ENCODE measurements at regions not wholly inside any gene's neighbourhood (a gene's known extent, or its start where the extent isn't known, plus 50 kb on each side); places are given as distances from the start of the nearest gene placed in this dataset.

GRCh38 chr5:104751969-104752368 is 1189.4 kb upstream of the NUDT12 start:
- DNase-seq (ENCODE audit: low read depth), result no peak
- TF ChIP-seq CTCF (IDR thresholded peaks at IDR 0.05; ENCODE audit: insufficient read depth, low read length, poor library complexity, severe bottlenecking), result no peak

GRCh38 chr5:104739905-104740304 is 1177.3 kb upstream of the NUDT12 start:
- Histone ChIP-seq H3K36me3 (ENCODE audit: control insufficient read depth, insufficient read depth, low read length) (no peaks in the 10 kb centered on the region), H3K27me3 (ENCODE audit: control insufficient read depth, insufficient read depth, low read length) (no peaks in the 10 kb centered on the region), H3K4me3 (ENCODE audit: low read depth, low read length) (no peak overlapping the region)
- no peak for DNase-seq (ENCODE audit: low read depth)
- no peak for TF ChIP-seq CTCF (IDR thresholded peaks at IDR 0.05; ENCODE audit: insufficient read depth, low read length, poor library complexity, severe bottlenecking)

More at GRCh38 chr5:104751969-104752368, 1189.4 kb upstream of the NUDT12 start:
- Histone ChIP-seq H3K27me3 (ENCODE audit: control insufficient read depth, insufficient read depth, low read length) (no peaks in the 10 kb centered on the region), H3K4me3 (ENCODE audit: low read depth, low read length) (no peak overlapping the region), H3K36me3 (ENCODE audit: control insufficient read depth, insufficient read depth, low read length) (no peaks in the 10 kb centered on the region)

- TF ChIP-seq CTCF (IDR thresholded peaks at IDR 0.05; ENCODE audit: insufficient read depth, low read length, poor library complexity, severe bottlenecking), result no peak
- DNase-seq (ENCODE audit: low read depth), result no peak
- no peaks in the 10 kb centered on the region for H3K27me3 ChIP-seq (ENCODE audit: control insufficient read depth, insufficient read depth, low read length)
- H3K4me3 ChIP-seq (ENCODE audit: low read depth, low read length), result no peak overlapping the region
- H3K36me3 ChIP-seq (ENCODE audit: control insufficient read depth, insufficient read depth, low read length), result no peaks in the 10 kb centered on the region
Measured at GRCh38 chr5:104739503-104739902, 1176.9 kb upstream of the NUDT12 start.

- no peak for TF ChIP-seq CTCF (IDR thresholded peaks at IDR 0.05; ENCODE audit: insufficient read depth, low read length, poor library complexity, severe bottlenecking)
- no peaks in the 10 kb centered on the region for H3K36me3 ChIP-seq (ENCODE audit: control insufficient read depth, insufficient read depth, low read length)
- no peak overlapping the region for H3K4me3 ChIP-seq (ENCODE audit: low read depth, low read length)
- no peaks in the 10 kb centered on the region for H3K27me3 ChIP-seq (ENCODE audit: control insufficient read depth, insufficient read depth, low read length)
- no peak for DNase-seq (ENCODE audit: low read depth)
Measured at GRCh38 chr5:104736073-104736472, 1173.5 kb upstream of the NUDT12 start.

GRCh38 chr5:104734046-104734445 is 1171.5 kb upstream of the NUDT12 start:
- no peak for DNase-seq (ENCODE audit: low read depth)
- H3K36me3 ChIP-seq (ENCODE audit: control insufficient read depth, insufficient read depth, low read length), result no peaks in the 10 kb centered on the region
- no peak overlapping the region for H3K4me3 ChIP-seq (ENCODE audit: low read depth, low read length)
- H3K27me3 ChIP-seq (ENCODE audit: control insufficient read depth, insufficient read depth, low read length), result no peaks in the 10 kb centered on the region
- no peak for TF ChIP-seq CTCF (IDR thresholded peaks at IDR 0.05; ENCODE audit: insufficient read depth, low read length, poor library complexity, severe bottlenecking)

- no peak for TF ChIP-seq CTCF (IDR thresholded peaks at IDR 0.05; ENCODE audit: insufficient read depth, low read length, poor library complexity, severe bottlenecking)
- DNase-seq (ENCODE audit: low read depth), result no peak
- Histone ChIP-seq H3K36me3 (ENCODE audit: control insufficient read depth, insufficient read depth, low read length) (no peaks in the 10 kb centered on the region), H3K27me3 (ENCODE audit: control insufficient read depth, insufficient read depth, low read length) (no peaks in the 10 kb centered on the region), H3K4me3 (ENCODE audit: low read depth, low read length) (no peak overlapping the region)
Measured at GRCh38 chr5:104733063-104733669, 1170.6 kb upstream of the NUDT12 start.
